ENCODE measurements at regions not wholly inside any gene's neighbourhood (a gene's known extent, or its start where the extent isn't known, plus 50 kb on each side); places are given as distances from the start of the nearest gene placed in this dataset.

DNA sequence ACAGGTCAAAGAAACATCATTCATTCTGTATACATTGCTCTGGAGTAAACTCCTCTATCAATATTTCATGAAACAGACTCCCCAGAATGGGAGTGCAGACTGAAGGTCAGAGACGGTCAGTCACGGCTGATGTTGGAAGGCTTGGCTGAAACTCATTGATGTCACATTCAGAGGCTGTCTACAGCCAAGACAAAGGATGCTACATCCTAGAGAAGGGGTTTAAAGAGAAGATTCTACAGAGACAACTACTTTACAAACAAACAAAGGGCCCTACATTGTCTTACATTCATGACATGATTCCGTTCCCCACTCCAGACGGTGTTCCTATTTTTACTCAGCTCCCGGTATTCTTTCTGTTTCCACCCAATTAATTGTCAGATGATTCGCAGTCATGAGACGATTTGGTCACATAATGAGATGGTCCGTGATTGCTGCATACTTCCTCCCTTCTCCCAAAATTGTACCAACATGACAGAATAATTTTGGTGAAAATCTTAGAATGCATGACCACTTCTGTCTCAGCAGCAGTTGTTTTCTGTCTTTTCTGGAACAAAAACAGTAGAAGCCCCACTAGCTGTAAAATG, 73.8 kb upstream of the VAV3 start:
- DNase-seq (ENCODE audit: low read depth), result no peak
- TF ChIP-seq CTCF (conservative IDR thresholded peaks at IDR 0.05; ENCODE audit: low read depth, low read length), result no peak
- no peak overlapping the region for H3K4me3 ChIP-seq (ENCODE audit: low read depth, low read length)

- peak; percentile 95 for DNase-seq (ENCODE audit: low read depth)
- TF ChIP-seq CTCF (conservative IDR thresholded peaks at IDR 0.05; ENCODE audit: low read depth, low read length), result no peak
- H3K4me3 ChIP-seq (ENCODE audit: low read depth, low read length), result no peak overlapping the region
These were observed 72.0 kb upstream of the VAV3 start for GRCh38 chr1:108036796-108037562.

DNA sequence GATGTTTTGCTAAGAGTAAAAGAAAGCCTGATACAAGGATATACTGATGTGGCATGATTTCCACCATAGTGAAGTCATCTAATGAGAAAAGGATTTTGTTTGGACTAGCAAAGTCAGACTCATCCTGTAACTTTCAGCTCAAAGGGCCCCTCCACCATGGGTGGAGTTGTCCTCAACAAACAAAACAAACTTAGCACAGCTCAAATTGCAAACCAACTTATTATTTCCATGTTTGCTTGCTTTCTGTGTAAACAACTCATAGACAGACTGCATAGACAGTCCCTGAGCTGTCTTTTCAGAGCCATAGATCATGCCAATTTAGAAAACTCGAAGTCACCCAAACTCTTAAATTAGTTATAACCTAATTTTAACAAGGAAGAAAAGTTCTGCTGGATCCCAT, 69.4 kb upstream of the VAV3 start:
- no peak for TF ChIP-seq CTCF (conservative IDR thresholded peaks at IDR 0.05; ENCODE audit: low read depth, low read length)
- no peak for DNase-seq (ENCODE audit: low read depth)
- no peak overlapping the region for H3K4me3 ChIP-seq (ENCODE audit: low read depth, low read length)

- no peak overlapping the region for H3K4me3 ChIP-seq (ENCODE audit: low read depth, low read length)
- no peak for TF ChIP-seq CTCF (conservative IDR thresholded peaks at IDR 0.05; ENCODE audit: low read depth, low read length)
- DNase-seq (ENCODE audit: low read depth), result no peak
These were observed 68.6 kb upstream of the VAV3 start for GRCh38 chr1:108033550-108033951.

GRCh38 chr1:108028841-108029388, 63.9 kb upstream of the VAV3 start:
- no peak for DNase-seq (ENCODE audit: low read depth)
- no peak overlapping the region for H3K4me3 ChIP-seq (ENCODE audit: low read depth, low read length)
- TF ChIP-seq CTCF (conservative IDR thresholded peaks at IDR 0.05; ENCODE audit: low read depth, low read length), result no peak

- H3K4me3 ChIP-seq (ENCODE audit: low read depth, low read length), result no peak overlapping the region
- TF ChIP-seq CTCF (conservative IDR thresholded peaks at IDR 0.05; ENCODE audit: low read depth, low read length), result no peak
- no peak for DNase-seq (ENCODE audit: low read depth)
These were observed 62.4 kb upstream of the VAV3 start for GRCh38 chr1:108027389-108027788.

All from epithelial cell of proximal tubule (primary cell).